HFF-Myc (cell line): ENCODE measurements at regions not wholly inside any gene's neighbourhood (a gene's known extent, or its start where the extent isn't known, plus 50 kb on each side); places are given as distances from the start of the nearest gene placed in this dataset.

Experiments
- DNase-seq: peaks from one replicate; pipeline ENCODE4 v3.0.0-alpha.2; 2011; ENCODE audit warnings: low read depth; ENCODE audit errors: extremely low read depth
- H3K4me3 ChIP-seq: replicated peaks from 2 replicates; pipeline ENCODE4 v1.5.1; 2011; ENCODE audit warnings: low read depth, mild to moderate bottlenecking, control low read depth, low read length
- TF ChIP-seq, protein P1 (sequence below): IDR thresholded peaks from 2 replicates; pipeline ENCODE4 v1.5.1; 2012; ENCODE audit warnings: mild to moderate bottlenecking, low read depth, low read length, control low read depth; ENCODE audit errors: missing control alignments

DNA sequence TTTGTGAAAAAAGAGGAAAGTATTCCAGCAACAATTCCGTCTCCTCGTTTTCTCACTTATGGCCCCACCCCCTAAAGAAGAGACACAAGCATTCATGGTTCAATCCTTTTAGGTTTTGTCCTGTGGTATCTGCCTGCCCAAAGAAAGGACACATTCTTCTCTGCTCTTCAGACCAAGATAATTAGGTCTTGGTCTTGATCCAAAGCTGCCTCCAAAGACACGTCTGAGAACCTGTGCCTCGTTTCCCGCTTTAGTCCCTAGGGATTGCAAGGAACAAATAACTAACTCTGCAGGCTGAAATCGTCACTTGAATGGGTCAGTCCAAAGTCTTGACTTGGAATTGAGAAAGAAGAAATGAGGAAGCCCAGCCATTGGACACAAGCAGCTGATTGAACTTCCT lies 202.7 kb upstream of the FAR2 start:
- no peak for DNase-seq
- no peak overlapping the region for H3K4me3 ChIP-seq

DNA sequence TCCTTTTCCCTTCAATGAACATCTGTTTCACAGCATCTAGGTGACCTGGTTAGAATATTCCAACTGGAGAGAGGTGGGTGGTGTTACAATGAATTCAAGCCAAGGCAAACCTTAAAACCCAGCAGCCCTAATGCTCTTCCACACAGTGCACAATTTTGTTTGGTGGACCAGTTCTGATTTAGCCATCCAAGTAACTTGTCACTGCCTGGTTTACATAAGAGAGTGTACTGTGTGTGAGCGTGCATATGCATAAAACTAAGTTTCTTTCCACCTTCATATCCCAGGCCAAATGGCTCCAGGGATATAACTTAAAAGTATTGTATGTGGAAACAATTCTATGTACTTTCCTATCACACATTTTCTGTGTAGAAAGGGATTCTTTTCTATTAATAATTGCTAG lies 200.4 kb upstream of the FAR2 start:
- no peak overlapping the region for H3K4me3 ChIP-seq
- no peak for DNase-seq
- TF ChIP-seq, protein P1, sequence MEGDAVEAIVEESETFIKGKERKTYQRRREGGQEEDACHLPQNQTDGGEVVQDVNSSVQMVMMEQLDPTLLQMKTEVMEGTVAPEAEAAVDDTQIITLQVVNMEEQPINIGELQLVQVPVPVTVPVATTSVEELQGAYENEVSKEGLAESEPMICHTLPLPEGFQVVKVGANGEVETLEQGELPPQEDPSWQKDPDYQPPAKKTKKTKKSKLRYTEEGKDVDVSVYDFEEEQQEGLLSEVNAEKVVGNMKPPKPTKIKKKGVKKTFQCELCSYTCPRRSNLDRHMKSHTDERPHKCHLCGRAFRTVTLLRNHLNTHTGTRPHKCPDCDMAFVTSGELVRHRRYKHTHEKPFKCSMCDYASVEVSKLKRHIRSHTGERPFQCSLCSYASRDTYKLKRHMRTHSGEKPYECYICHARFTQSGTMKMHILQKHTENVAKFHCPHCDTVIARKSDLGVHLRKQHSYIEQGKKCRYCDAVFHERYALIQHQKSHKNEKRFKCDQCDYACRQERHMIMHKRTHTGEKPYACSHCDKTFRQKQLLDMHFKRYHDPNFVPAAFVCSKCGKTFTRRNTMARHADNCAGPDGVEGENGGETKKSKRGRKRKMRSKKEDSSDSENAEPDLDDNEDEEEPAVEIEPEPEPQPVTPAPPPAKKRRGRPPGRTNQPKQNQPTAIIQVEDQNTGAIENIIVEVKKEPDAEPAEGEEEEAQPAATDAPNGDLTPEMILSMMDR, result no peak

More for the DNA sequence above, 202.7 kb upstream of the FAR2 start:
- TF ChIP-seq, protein P1, result no peak

GRCh38 chr12:28949184-28949583 lies 199.9 kb upstream of the FAR2 start:
- no peak overlapping the region for H3K4me3 ChIP-seq
- TF ChIP-seq, protein P1, result no peak

DNA sequence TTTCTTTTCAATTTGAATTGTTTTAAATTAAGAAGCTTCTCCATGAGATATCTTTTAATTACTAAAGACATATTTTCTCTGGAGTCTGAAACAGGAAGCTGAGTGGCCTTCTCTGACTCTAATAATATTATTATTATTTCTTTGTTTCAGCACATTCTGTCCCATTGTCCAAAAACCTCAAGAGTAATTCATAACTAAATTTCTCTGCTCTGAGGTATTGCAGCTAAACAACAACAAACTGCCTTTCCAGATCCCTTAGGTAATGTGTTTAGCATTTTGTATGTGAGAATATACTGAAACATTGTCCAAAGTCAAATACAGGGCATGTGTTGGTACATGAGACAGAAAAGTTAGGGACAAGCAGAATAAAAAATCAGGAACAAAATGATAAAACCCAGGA lies 199.0 kb upstream of the FAR2 start:
- H3K4me3 ChIP-seq, result no peak overlapping the region
- TF ChIP-seq, protein P1, result no peak
- no peak for DNase-seq

More at GRCh38 chr12:28949184-28949583, 199.9 kb upstream of the FAR2 start:
- DNase-seq, result no peak

DNA sequence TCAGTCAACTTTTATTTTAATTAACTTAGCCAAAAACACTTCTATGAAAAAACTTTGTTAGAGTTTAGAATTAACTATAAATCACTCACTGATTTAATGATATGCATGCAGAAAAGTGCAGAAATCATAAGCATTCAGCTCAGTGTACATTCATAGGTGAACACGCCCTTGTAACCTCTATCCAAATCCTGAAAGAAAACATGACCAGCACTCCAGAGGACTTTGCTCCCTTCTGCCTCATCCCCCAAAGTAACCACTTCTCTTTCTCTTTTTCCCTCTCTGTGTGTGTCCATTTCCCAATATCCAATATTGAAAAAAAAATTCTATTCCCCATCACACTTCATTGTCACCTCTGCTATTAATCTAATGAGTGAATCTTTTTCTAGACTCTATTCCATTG lies 197.1 kb upstream of the FAR2 start:
- TF ChIP-seq, protein P1, result no peak
- no peak overlapping the region for H3K4me3 ChIP-seq
- no peak for DNase-seq

GRCh38 chr12:28954333-28954732 lies 194.7 kb upstream of the FAR2 start:
- DNase-seq, result no peak
- no peak overlapping the region for H3K4me3 ChIP-seq
- TF ChIP-seq, protein P1, result no peak

- no peak overlapping the region for H3K4me3 ChIP-seq
- DNase-seq, result no peak
- TF ChIP-seq, protein P1, result no peak
Measured at GRCh38 chr12:28955491-28955890, 193.6 kb upstream of the FAR2 start.
